ENCODE measurements at regions not wholly inside any gene's neighbourhood (a gene's known extent, or its start where the extent isn't known, plus 50 kb on each side); places are given as distances from the start of the nearest gene placed in this dataset.

DNA sequence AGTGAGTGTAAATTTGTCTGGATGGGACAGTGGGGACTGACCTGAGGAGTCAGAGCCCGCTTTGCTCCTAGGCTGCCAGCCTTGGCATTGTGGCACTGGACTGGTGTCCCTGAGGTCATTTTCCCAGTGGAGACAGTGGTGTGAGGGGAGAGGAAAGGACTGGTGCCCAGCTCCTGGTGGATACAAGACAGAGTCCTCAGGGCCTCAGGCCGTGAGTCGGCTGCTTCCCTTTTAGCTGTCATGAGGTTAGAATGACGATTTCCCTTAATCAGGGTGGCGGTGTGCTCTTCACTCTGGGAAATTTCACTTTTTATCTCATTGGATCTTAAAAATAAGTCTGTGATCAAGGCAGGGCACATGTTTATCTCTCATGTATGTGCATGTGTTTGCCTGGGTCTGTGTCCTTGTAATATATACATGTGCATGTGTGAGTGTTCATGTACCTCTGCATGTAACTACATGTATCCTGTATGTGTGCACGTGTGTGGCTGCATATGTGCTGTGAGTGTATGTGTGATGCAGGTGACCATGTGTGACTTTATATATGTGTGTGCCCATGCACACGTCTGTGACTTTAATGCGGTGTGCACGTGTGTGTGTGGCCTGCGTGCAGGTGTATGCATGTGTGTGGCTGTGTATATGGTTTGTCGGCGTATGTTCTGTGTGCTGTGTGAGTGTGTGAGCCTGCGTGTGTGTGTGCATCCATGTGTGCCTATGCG lies 55.7 kb downstream of the GLI2 start:
- TF ChIP-seq, protein P1, sequence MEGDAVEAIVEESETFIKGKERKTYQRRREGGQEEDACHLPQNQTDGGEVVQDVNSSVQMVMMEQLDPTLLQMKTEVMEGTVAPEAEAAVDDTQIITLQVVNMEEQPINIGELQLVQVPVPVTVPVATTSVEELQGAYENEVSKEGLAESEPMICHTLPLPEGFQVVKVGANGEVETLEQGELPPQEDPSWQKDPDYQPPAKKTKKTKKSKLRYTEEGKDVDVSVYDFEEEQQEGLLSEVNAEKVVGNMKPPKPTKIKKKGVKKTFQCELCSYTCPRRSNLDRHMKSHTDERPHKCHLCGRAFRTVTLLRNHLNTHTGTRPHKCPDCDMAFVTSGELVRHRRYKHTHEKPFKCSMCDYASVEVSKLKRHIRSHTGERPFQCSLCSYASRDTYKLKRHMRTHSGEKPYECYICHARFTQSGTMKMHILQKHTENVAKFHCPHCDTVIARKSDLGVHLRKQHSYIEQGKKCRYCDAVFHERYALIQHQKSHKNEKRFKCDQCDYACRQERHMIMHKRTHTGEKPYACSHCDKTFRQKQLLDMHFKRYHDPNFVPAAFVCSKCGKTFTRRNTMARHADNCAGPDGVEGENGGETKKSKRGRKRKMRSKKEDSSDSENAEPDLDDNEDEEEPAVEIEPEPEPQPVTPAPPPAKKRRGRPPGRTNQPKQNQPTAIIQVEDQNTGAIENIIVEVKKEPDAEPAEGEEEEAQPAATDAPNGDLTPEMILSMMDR (IDR thresholded peaks at IDR 0.05): no peak
- TF ChIP-seq EZH2 (IDR thresholded peaks at IDR 0.05; ENCODE audit: borderline replicate concordance, insufficient read depth, low read depth, low read length, poor library complexity, severe bottlenecking): no peak
- 77% methylated on average over 14 of the region's 14 CpGs for WGBS (ENCODE audit: insufficient coverage)
- H3K27me3 ChIP-seq (replicated peaks in 1 of 4; ENCODE audit: control extremely low read depth in 1 of 4, control insufficient read depth in 3 of 4, insufficient read depth in 4 of 4, low read length in 3 of 4): no peaks in the 10 kb centered on the region
- intact Hi-C loops (cut with micrococcal nuclease): no loop called here
- no peak overlapping the region for H3K4me3 ChIP-seq (ENCODE audit: control extremely low read depth in 1 of 5, extremely low read depth in 1 of 5, insufficient read depth in 1 of 5, low read depth in 2 of 5, low read length in 4 of 5)
- H3K27ac ChIP-seq (ENCODE audit: low read length in 2 of 2): no peak overlapping the region
- DNase-seq (no peak), ATAC-seq (ENCODE audit: low read depth) (no peak)
- H4K20me1 ChIP-seq (ENCODE audit: control insufficient read depth, insufficient read depth, low read length, poor library complexity, severe bottlenecking): no peaks in the 10 kb centered on the region
- no peak overlapping the region for H2AFZ ChIP-seq (ENCODE audit: insufficient read depth, low read depth, low read length, poor library complexity, severe bottlenecking)
- H3K4me1 Mint-ChIP-seq: no peaks in the 10 kb centered on the region
- H3K9me3 Mint-ChIP-seq (ENCODE audit: insufficient read depth): peaks cover 2% of the 10 kb centered on the region
- H3K79me2 ChIP-seq (ENCODE audit: control insufficient read depth, insufficient read depth, low read length): no peaks in the 10 kb centered on the region
- no peaks in the 10 kb centered on the region for H3K36me3 ChIP-seq (replicated peaks in 1 of 2; ENCODE audit: control extremely low read depth in 1 of 2, control insufficient read depth in 1 of 2, extremely low read depth in 1 of 2, insufficient read depth in 2 of 2, low read length in 1 of 2)
- no peaks in the 10 kb centered on the region for H3K4me1 ChIP-seq (ENCODE audit: control insufficient read depth in 2 of 2, insufficient read depth in 2 of 2, low read length in 2 of 2)
- ChIA-PET POLR2A (no interaction called here), CTCF (no interaction called here)
- H3K9ac ChIP-seq (ENCODE audit: low read length): no peak overlapping the region
- no peak overlapping the region for H3K4me2 ChIP-seq (replicated peaks; ENCODE audit: low read depth, low read length, poor library complexity, severe bottlenecking)
- H3K4me3 Mint-ChIP-seq: no peak overlapping the region
- H3K27ac Mint-ChIP-seq: no peak overlapping the region
- peaks cover 4% of the 10 kb centered on the region for H3K27me3 Mint-ChIP-seq
- no peaks in the 10 kb centered on the region for H3K9me3 ChIP-seq (ENCODE audit: control extremely low read depth in 1 of 3, control insufficient read depth in 2 of 3, insufficient read depth in 1 of 3, low read length in 2 of 3)

DNA sequence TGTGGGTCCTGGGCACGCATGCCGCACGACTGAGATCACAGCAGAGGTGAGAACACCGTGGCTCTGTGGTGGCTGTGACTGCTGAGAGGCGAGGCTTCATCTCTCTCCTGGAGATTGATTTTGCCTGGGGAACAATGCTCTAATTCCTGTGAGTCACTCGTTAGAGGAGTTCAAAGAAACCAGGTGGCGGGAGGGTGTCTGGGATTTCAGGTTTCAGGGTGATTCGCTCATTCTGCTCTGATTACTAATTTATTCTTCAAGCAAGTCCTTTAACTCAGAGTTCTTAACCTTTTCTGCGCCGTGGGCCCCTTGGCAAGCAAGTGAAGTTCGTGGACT lies 56.3 kb downstream of the GLI2 start:
- peaks cover 4% of the 10 kb centered on the region for H3K27me3 Mint-ChIP-seq
- no peak overlapping the region for H3K4me3 Mint-ChIP-seq
- no peaks in the 10 kb centered on the region for H3K4me1 ChIP-seq (ENCODE audit: control insufficient read depth in 2 of 2, insufficient read depth in 2 of 2, low read length in 2 of 2)
- no peaks in the 10 kb centered on the region for H3K36me3 ChIP-seq (replicated peaks in 1 of 2; ENCODE audit: control extremely low read depth in 1 of 2, control insufficient read depth in 1 of 2, extremely low read depth in 1 of 2, insufficient read depth in 2 of 2, low read length in 1 of 2)
- ATAC-seq (ENCODE audit: low read depth) (no peak), DNase-seq (no peak)
- H3K27ac ChIP-seq (ENCODE audit: low read length in 2 of 2): no peak overlapping the region
- H3K4me2 ChIP-seq (replicated peaks; ENCODE audit: low read depth, low read length, poor library complexity, severe bottlenecking): no peak overlapping the region
- no peaks in the 10 kb centered on the region for H3K79me2 ChIP-seq (ENCODE audit: control insufficient read depth, insufficient read depth, low read length)
- no peaks in the 10 kb centered on the region for H3K27me3 ChIP-seq (replicated peaks in 1 of 4; ENCODE audit: control extremely low read depth in 1 of 4, control insufficient read depth in 3 of 4, insufficient read depth in 4 of 4, low read length in 3 of 4)
- no peak overlapping the region for H3K9ac ChIP-seq (ENCODE audit: low read length)
- POLR2A ChIA-PET: no interaction called here
- intact Hi-C loops (cut with micrococcal nuclease): no loop called here
- no peaks in the 10 kb centered on the region for H4K20me1 ChIP-seq (ENCODE audit: control insufficient read depth, insufficient read depth, low read length, poor library complexity, severe bottlenecking)
- peaks cover 2% of the 10 kb centered on the region for H3K9me3 Mint-ChIP-seq (ENCODE audit: insufficient read depth)
- no peaks in the 10 kb centered on the region for H3K9me3 ChIP-seq (ENCODE audit: control extremely low read depth in 1 of 3, control insufficient read depth in 2 of 3, insufficient read depth in 1 of 3, low read length in 2 of 3)
- no peak overlapping the region for H2AFZ ChIP-seq (ENCODE audit: insufficient read depth, low read depth, low read length, poor library complexity, severe bottlenecking)
- H3K4me1 Mint-ChIP-seq: no peaks in the 10 kb centered on the region
- H3K27ac Mint-ChIP-seq: no peak overlapping the region
- 93% methylated on average over 5 of the region's 11 CpGs for WGBS (ENCODE audit: insufficient coverage)
- H3K4me3 ChIP-seq (ENCODE audit: control extremely low read depth in 1 of 5, extremely low read depth in 1 of 5, insufficient read depth in 1 of 5, low read depth in 2 of 5, low read length in 4 of 5): no peak overlapping the region
- TF ChIP-seq, protein P1 (IDR thresholded peaks at IDR 0.05): no peak
- TF ChIP-seq EZH2 (IDR thresholded peaks at IDR 0.05; ENCODE audit: borderline replicate concordance, insufficient read depth, low read depth, low read length, poor library complexity, severe bottlenecking): no peak
- CTCF ChIA-PET: no interaction called here

All from B cell (primary cell).